T-helper 2 cell treated with Interferon-gamma antibody and Interleukin-4, amounts not matched to agents 5 μg/mL and 100 μg/mL, for 36 hours (primary cell): ENCODE measurements at regions not wholly inside any gene's neighbourhood (a gene's known extent, or its start where the extent isn't known, plus 50 kb on each side); places are given as distances from the start of the nearest gene placed in this dataset.

ENCODE experiments used
- DNase-seq: peaks from one replicate; pipeline ENCODE4 v3.0.0; 2021; ENCODE audit warnings: low spot score
- H3K27ac Mint-ChIP-seq: one replicate; pipeline ENCODE4 v1.8.0; 2021; ENCODE audit warnings: mild to moderate bottlenecking, mixed read lengths
- H3K27me3 Mint-ChIP-seq: one replicate; pipeline ENCODE4 v1.8.0; 2021; ENCODE audit warnings: low read depth, mixed read lengths
- H3K36me3 Mint-ChIP-seq: one replicate; pipeline ENCODE4 v1.8.0; 2021; ENCODE audit warnings: low read depth, mixed read lengths
- H3K4me1 Mint-ChIP-seq: one replicate; pipeline ENCODE4 v1.8.0; 2021; ENCODE audit warnings: low read depth, mixed read lengths
- H3K4me3 Mint-ChIP-seq: one replicate; pipeline ENCODE4 v1.8.0; 2022; ENCODE audit warnings: mild to moderate bottlenecking, moderate library complexity, mixed read lengths
- H3K9me3 Mint-ChIP-seq: one replicate; pipeline ENCODE4 v1.8.0; 2021; ENCODE audit warnings: mixed read lengths

- Mint-ChIP-seq H3K27me3 (peaks cover 3% of the 10 kb centered on the region), H3K36me3 (no peaks in the 10 kb centered on the region), H3K4me3 (no peak overlapping the region), H3K9me3 (no peaks in the 10 kb centered on the region), H3K4me1 (peaks cover 1% of the 10 kb centered on the region), H3K27ac (no peak overlapping the region)
- peak; percentile 11 for DNase-seq
Observed at GRCh38 chr18:11553098-11553940, 56.1 kb upstream of the SLC35G4 start.

GRCh38 chr18:11548916-11549551, 60.4 kb upstream of the SLC35G4 start:
- Mint-ChIP-seq H3K4me3 (no peak overlapping the region), H3K36me3 (no peaks in the 10 kb centered on the region), H3K4me1 (peaks cover 1% of the 10 kb centered on the region), H3K9me3 (peaks cover 10% of the 10 kb centered on the region), H3K27me3 (peaks cover 3% of the 10 kb centered on the region), H3K27ac (no peak overlapping the region)
- DNase-seq, result no peak

- Mint-ChIP-seq H3K27me3 (peaks cover 2% of the 10 kb centered on the region), H3K36me3 (no peaks in the 10 kb centered on the region), H3K4me1 (peaks cover under 1% of the 10 kb centered on the region), H3K9me3 (peaks cover 14% of the 10 kb centered on the region), H3K27ac (no peak overlapping the region), H3K4me3 (no peak overlapping the region)
- DNase-seq, result no peak
Observed at GRCh38 chr18:11548396-11548795, 61.0 kb upstream of the SLC35G4 start.

GRCh38 chr18:11544060-11544633, 65.2 kb upstream of the SLC35G4 start:
- Mint-ChIP-seq H3K4me3 (no peak overlapping the region), H3K4me1 (no peaks in the 10 kb centered on the region), H3K27ac (no peak overlapping the region), H3K36me3 (no peaks in the 10 kb centered on the region), H3K27me3 (no peaks in the 10 kb centered on the region), H3K9me3 (peaks cover 15% of the 10 kb centered on the region)
- no peak for DNase-seq

- H3K36me3 Mint-ChIP-seq, result no peaks in the 10 kb centered on the region
- no peaks in the 10 kb centered on the region for H3K4me1 Mint-ChIP-seq
- peaks cover 15% of the 10 kb centered on the region for H3K9me3 Mint-ChIP-seq
- H3K27me3 Mint-ChIP-seq, result no peaks in the 10 kb centered on the region
- DNase-seq, result no peak
- H3K27ac Mint-ChIP-seq, result no peak overlapping the region
- no peak overlapping the region for H3K4me3 Mint-ChIP-seq
Observed at GRCh38 chr18:11541179-11541578, 68.2 kb upstream of the SLC35G4 start.

GRCh38 chr18:11533942-11534496, 75.4 kb upstream of the SLC35G4 start:
- no peaks in the 10 kb centered on the region for H3K36me3 Mint-ChIP-seq
- no peak for DNase-seq
- H3K27ac Mint-ChIP-seq, result no peak overlapping the region
- no peaks in the 10 kb centered on the region for H3K27me3 Mint-ChIP-seq
- H3K4me1 Mint-ChIP-seq, result no peaks in the 10 kb centered on the region
- H3K9me3 Mint-ChIP-seq, result no peaks in the 10 kb centered on the region
- no peak overlapping the region for H3K4me3 Mint-ChIP-seq

GRCh38 chr18:11533513-11533890, 75.9 kb upstream of the SLC35G4 start:
- Mint-ChIP-seq H3K4me1 (no peaks in the 10 kb centered on the region), H3K4me3 (no peak overlapping the region), H3K27me3 (no peaks in the 10 kb centered on the region), H3K36me3 (no peaks in the 10 kb centered on the region), H3K27ac (no peak overlapping the region), H3K9me3 (no peaks in the 10 kb centered on the region)
- no peak for DNase-seq

- no peaks in the 10 kb centered on the region for H3K9me3 Mint-ChIP-seq
- no peaks in the 10 kb centered on the region for H3K36me3 Mint-ChIP-seq
- no peak overlapping the region for H3K4me3 Mint-ChIP-seq
- H3K27me3 Mint-ChIP-seq, result no peaks in the 10 kb centered on the region
- no peaks in the 10 kb centered on the region for H3K4me1 Mint-ChIP-seq
- DNase-seq, result no peak
- H3K27ac Mint-ChIP-seq, result no peak overlapping the region
Observed at GRCh38 chr18:11532758-11533512, 76.5 kb upstream of the SLC35G4 start.

GRCh38 chr18:11529081-11529480, 80.3 kb upstream of the SLC35G4 start:
- DNase-seq, result no peak
- no peak overlapping the region for H3K4me3 Mint-ChIP-seq
- no peaks in the 10 kb centered on the region for H3K4me1 Mint-ChIP-seq
- H3K36me3 Mint-ChIP-seq, result no peaks in the 10 kb centered on the region
- H3K27ac Mint-ChIP-seq, result no peak overlapping the region
- no peaks in the 10 kb centered on the region for H3K9me3 Mint-ChIP-seq
- no peaks in the 10 kb centered on the region for H3K27me3 Mint-ChIP-seq

- peaks cover 3% of the 10 kb centered on the region for H3K27me3 Mint-ChIP-seq
- no peaks in the 10 kb centered on the region for H3K9me3 Mint-ChIP-seq
- H3K4me3 Mint-ChIP-seq, result no peak overlapping the region
- H3K27ac Mint-ChIP-seq, result no peak overlapping the region
- no peaks in the 10 kb centered on the region for H3K4me1 Mint-ChIP-seq
- DNase-seq, result no peak
- no peaks in the 10 kb centered on the region for H3K36me3 Mint-ChIP-seq
Observed at GRCh38 chr18:11526675-11527074, 82.7 kb upstream of the SLC35G4 start.

GRCh38 chr18:11523804-11524203, 85.6 kb upstream of the SLC35G4 start:
- Mint-ChIP-seq H3K9me3 (no peaks in the 10 kb centered on the region), H3K27me3 (peaks cover 3% of the 10 kb centered on the region), H3K4me3 (no peak overlapping the region), H3K36me3 (no peaks in the 10 kb centered on the region), H3K4me1 (no peaks in the 10 kb centered on the region), H3K27ac (no peak overlapping the region)
- no peak for DNase-seq

GRCh38 chr18:11522992-11523391, 86.4 kb upstream of the SLC35G4 start:
- H3K4me3 Mint-ChIP-seq, result no peak overlapping the region
- H3K27me3 Mint-ChIP-seq, result peaks cover 3% of the 10 kb centered on the region
- H3K9me3 Mint-ChIP-seq, result no peaks in the 10 kb centered on the region
- no peaks in the 10 kb centered on the region for H3K4me1 Mint-ChIP-seq
- H3K27ac Mint-ChIP-seq, result no peak overlapping the region
- H3K36me3 Mint-ChIP-seq, result no peaks in the 10 kb centered on the region
- no peak for DNase-seq

- H3K36me3 Mint-ChIP-seq, result no peaks in the 10 kb centered on the region
Observed at GRCh38 chr18:11521853-11522252, 87.5 kb upstream of the SLC35G4 start.

GRCh38 chr18:11520536-11520935, 88.9 kb upstream of the SLC35G4 start:
- Mint-ChIP-seq H3K27me3 (peaks cover 4% of the 10 kb centered on the region), H3K4me3 (no peak overlapping the region), H3K4me1 (no peaks in the 10 kb centered on the region), H3K9me3 (no peaks in the 10 kb centered on the region), H3K36me3 (no peaks in the 10 kb centered on the region), H3K27ac (no peak overlapping the region)
- no peak for DNase-seq

More at GRCh38 chr18:11521853-11522252, 87.5 kb upstream of the SLC35G4 start:
- no peaks in the 10 kb centered on the region for H3K9me3 Mint-ChIP-seq
- no peak for DNase-seq
- peaks cover 3% of the 10 kb centered on the region for H3K27me3 Mint-ChIP-seq
- H3K27ac Mint-ChIP-seq, result no peak overlapping the region
- H3K4me3 Mint-ChIP-seq, result no peak overlapping the region
- no peaks in the 10 kb centered on the region for H3K4me1 Mint-ChIP-seq
